GM18858 (cell line): ENCODE measurements at regions not wholly inside any gene's neighbourhood (a gene's known extent, or its start where the extent isn't known, plus 50 kb on each side); places are given as distances from the start of the nearest gene placed in this dataset.

ENCODE experiments used
- ATAC-seq: cut with Tn5 transposase; IDR thresholded peaks from one replicate; pipeline ENCODE4 v1.9.1; 2021; ENCODE audit not compliant: unreplicated experiment

DNA sequence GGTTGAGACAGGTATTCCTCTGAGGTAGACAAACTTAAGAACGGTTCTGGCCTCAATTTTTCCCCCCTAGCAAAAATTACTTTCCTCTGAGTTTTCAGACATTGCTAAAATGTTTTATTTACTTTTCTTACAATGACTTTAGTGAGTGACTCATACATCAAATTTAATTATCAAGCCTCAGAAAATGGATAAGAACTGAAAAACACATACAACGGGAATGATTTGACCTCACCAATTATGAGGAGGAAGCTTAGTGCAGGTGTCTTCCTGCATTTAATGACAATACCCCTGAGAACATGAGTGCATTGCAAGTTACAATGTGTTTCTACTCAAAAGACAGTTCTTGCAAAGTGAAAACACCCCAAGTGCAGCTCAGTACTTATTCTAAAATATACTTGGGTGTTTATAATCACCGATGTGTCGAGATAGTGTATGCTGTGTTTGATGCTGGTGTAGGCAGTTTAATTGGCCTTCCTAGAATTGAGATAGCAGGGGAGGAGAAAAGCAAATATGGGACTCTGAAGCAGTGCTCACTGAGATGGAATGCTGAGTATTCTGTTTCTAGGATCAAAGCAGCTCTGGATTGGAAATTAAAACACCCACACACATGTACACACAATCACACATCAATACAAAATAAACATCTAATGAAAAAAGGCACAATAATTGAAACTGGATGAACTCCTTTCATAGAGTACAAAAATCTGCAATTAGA is 189.5 kb upstream of the SLC10A2 start:
- no peak for ATAC-seq

DNA sequence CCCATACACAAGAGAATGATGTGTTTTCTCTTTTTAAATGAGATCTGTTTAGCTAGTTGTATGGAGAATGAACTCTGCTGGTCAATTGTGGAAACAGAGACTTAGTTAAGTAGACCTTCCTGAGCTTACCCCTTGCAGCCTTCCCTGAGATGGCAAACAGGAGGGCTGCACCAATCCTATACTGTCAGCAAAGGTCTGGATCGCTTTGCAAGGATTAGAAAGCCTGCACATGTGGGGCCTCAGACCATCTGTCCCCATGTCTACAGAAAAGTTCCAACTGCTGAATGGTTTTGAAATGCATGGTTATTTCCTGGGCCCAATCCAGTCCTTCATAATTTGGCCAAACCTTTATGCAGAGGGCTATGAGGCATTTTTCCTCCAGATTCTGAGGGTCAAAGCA is 183.9 kb upstream of the SLC10A2 start:
- no peak for ATAC-seq

GRCh38 chr13:103246581-103247200 is 180.5 kb upstream of the SLC10A2 start:
- ATAC-seq: no peak

GRCh38 chr13:103243495-103243894 is 177.3 kb upstream of the SLC10A2 start:
- ATAC-seq: no peak

- no peak for ATAC-seq
Measured at GRCh38 chr13:103238441-103238840, 172.2 kb upstream of the SLC10A2 start.

DNA sequence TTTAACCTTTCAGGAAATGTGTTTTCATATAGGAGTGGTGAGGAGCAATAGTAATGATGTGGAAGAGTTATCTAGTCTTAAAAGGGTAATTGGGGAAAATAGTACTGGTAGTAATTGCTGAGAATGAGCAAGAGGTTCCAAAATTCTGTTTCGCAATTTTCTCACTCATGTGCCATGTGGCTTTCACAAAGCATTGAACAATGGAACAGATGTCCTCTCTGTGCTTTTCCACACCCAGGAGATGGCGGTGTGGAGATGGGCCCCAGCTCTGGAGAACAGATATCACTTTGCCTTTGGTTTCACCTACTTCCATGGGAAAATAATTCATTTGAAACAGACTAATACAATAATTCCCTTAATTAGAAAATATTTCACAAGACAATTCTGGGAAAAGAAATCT is 170.0 kb upstream of the SLC10A2 start:
- ATAC-seq: no peak

- ATAC-seq: no peak
Measured at GRCh38 chr13:103229674-103230073, 163.5 kb upstream of the SLC10A2 start.

DNA sequence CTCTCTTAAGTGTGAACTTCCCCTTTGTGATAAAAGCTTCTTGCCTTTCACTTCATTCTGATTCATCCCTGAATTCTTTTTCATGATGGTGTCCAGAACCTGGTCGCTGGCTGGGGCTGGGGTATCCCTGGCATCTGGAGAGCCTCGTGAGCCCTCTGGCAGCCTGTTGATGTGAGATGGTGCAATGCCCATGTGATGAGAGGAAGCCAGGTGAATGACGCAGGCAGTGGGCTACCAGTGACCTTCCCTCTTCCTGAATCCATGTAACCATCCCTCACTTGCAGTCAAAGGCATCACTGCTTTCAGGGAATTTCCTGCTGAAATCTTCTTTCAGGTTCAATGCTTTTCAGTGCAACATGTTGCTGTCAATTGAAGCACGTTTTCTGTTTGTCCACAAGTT is 158.6 kb upstream of the SLC10A2 start:
- ATAC-seq: no peak

GRCh38 chr13:103222683-103223082 is 156.5 kb upstream of the SLC10A2 start:
- ATAC-seq: no peak

- ATAC-seq: no peak
Measured at GRCh38 chr13:103218253-103218652, 152.0 kb upstream of the SLC10A2 start.

GRCh38 chr13:103213152-103213551 is 146.9 kb upstream of the SLC10A2 start:
- no peak for ATAC-seq

DNA sequence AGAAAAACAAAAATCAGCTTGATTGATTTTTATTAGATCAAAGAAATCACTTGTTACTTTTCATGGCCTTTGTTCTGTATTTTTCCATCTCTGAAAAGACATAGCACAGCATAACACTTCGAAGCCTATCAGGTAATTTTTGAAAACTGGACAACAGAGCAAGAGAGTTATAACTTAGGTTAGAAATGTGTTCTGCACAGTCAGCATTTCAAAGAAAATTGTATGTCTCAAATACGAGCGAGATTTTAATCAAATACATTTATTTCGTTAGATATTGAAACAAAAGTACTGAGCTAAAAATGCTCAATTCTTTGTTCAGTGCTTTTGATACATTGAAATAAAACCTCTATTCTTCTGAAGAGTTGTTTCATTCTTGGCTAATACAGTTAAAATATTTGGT is 144.1 kb upstream of the SLC10A2 start:
- no peak for ATAC-seq

DNA sequence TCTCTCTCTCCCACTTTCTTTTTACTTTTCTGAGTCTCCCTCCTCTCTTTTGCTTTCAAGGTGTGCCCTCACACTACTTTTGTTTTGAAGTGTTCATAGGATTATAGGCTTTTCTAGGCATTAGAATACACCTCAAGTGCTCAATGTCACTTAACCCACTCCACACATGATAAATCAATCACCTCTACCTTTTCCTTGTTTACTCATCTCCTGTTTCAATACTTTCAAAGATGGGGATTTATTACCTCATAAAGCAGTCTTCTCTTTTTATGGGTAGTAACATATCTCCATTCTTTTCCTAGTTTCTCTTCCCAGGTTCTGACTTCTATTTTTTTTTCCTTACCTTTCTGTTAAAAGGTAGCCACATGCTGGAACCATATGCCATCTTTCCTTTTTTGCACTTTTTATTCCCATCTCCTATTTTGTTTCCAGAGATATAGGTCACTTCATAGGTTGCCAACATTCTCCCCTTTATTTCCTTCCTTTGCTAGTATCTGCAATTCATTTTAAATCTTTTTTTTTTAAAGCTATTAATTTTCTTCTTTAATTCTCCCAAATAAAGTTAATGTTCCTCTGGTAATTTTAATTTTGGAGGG is 137.6 kb upstream of the SLC10A2 start:
- no peak for ATAC-seq

DNA sequence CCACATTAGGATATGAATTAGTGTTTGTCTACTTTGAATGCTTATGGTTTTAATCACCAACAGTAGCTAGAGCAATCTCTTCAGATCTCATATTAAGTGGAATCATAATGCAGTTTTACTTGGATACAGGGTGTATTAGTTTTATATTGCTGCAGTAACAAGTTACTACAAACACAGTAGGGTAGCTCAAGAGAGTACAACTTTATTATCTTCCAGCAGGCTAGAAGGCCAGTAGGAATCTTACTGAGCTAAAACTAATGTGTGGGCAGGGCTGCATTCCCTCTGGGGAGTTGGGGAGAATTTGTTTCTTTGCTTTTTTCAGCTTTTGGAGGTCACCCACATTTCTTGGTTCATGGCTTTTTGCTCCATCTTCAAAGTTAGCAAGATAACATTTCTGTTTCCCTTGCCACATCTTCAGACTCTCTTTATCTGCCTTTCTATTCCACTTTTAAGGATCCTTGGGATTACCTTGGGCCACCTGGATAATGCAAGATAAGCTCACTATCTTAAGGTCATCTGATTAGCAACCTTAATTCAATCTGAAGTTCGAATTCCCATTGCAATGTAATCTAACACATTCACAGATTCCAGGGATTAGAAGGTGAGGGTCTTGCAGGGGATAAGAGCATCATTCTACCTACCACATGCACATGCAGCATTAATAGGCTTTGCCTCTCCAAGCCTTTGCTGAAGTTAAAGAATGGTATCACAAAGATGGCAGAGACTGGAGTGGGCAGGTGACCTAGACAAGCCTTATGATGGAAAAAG is 134.1 kb upstream of the SLC10A2 start:
- no peak for ATAC-seq

GRCh38 chr13:103199380-103200088 is 133.3 kb upstream of the SLC10A2 start:
- no peak for ATAC-seq

DNA sequence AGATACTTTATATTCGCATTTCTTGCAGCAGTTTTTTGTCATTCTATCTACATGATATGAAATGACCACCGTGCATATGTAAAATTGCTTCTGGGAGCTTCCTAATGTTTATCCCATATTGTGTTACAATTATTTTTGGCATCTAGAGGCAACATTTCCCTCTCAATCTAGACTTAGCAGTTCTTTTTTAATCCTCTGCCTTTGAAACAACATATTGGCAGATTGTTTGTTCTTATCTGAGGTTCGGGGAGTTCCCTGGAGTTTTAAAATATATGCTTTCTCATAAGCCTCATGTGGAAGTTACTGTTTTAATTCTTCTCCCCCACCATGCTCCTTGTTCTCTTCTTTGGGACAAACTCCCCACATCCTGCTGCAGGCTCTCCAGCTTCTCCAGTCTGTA is 130.1 kb upstream of the SLC10A2 start:
- no peak for ATAC-seq

DNA sequence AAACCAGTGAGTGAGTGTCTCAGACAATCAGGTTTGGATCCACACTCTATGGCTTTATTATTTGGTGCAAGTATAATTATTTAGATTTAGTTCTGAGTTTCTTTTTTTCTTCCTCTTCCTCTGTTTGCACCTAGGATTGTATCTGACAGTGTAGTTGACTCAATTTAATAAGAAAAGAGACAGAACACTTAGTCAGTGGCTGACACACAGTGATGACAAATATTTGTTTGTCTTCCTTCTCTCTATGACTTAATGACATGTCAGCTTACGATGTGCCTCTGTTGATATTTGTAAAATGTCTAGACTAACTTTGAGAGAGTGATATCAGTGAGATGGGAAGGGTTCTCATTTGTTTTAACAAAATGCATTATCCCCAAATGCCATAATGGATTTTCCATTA is 129.5 kb upstream of the SLC10A2 start:
- no peak for ATAC-seq

DNA sequence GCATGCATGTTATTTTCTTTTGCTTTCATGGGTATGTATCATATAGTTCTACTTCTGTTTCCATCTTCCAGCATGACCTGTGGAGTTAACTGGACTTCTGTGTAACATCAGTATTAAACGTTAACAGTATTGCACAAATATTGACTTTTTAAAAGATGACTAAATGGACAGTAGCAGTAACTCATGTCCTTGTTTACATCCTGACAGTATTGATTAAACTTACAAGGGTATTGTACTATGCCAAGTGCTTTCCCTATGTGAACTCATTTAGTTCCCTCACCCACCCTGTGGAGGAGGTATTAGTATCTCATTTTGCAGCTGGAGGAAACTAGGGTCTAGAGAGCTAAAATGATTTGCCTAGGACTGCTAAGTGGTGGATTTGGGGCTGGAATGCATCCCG is 128.7 kb upstream of the SLC10A2 start:
- ATAC-seq: no peak

- ATAC-seq: no peak
Measured at GRCh38 chr13:103192511-103193135, 126.4 kb upstream of the SLC10A2 start.

- no peak for ATAC-seq
Measured at GRCh38 chr13:103190841-103191240, 124.6 kb upstream of the SLC10A2 start.
